ENCODE measurements at regions not wholly inside any gene's neighbourhood (a gene's known extent, or its start where the extent isn't known, plus 50 kb on each side); places are given as distances from the start of the nearest gene placed in this dataset.

- no peak for TF ChIP-seq NFKBIZ (CRISPR knock-in tag; IDR thresholded peaks at IDR 0.05)
- no peak for TF ChIP-seq HCFC1 (IDR thresholded peaks at IDR 0.05; ENCODE audit: low read depth, low read length)
- TF ChIP-seq NR2F2 (IDR thresholded peaks at IDR 0.05; ENCODE audit: borderline replicate concordance, low read depth) = no peak
- no peak for TF ChIP-seq CTCF (CRISPR knock-in tag; IDR thresholded peaks at IDR 0.05)
- no peak for TF ChIP-seq ZNF20 (CRISPR knock-in tag; IDR thresholded peaks at IDR 0.05)
- no peak for TF ChIP-seq ATF6 (CRISPR knock-in tag; conservative IDR thresholded peaks at IDR 0.05)
Observed at GRCh38 chr17:53516636-53517035, 306.1 kb upstream of the KIF2B start.

Measured in HepG2 (cell line).